GM12864 (cell line): ENCODE measurements at regions not wholly inside any gene's neighbourhood (a gene's known extent, or its start where the extent isn't known, plus 50 kb on each side); places are given as distances from the start of the nearest gene placed in this dataset.

ENCODE experiments used
- DNase-seq: peaks from one replicate; pipeline ENCODE4 v3.0.0-alpha.2; 2011; ENCODE audit warnings: low read depth
- H3K4me3 ChIP-seq: 2 replicates; pipeline ENCODE4 v1.5.1; 2011; ENCODE audit warnings: mild to moderate bottlenecking, low read depth, low read length, control low read depth
- TF ChIP-seq, protein P1 (sequence below): IDR thresholded peaks from 2 replicates; pipeline ENCODE4 v1.5.1; 2011; ENCODE audit warnings: low read depth, mild to moderate bottlenecking, moderate library complexity, low read length, control low read depth, inconsistent platforms; ENCODE audit errors: missing control alignments

DNA sequence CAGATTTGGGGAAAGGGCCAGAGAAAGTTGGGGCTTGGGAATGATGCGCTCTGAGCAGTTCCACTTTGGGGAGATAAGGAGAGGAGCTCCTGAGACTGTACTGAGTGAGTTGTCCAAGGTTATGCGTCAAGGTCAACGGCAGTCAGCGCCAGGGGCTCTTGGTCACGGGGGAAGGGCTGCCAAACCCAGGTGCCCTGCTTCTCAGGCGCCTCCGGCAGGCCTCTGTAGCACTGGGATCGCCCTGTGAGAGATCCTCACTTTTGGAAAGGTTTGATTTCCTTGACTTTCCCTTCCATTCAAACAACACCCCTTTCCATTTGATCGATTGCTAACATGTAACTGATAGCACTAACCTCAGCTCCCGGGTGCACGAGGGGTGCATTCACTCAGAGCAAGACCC is 136.5 kb upstream of the SOX11 start:
- no peak overlapping the region for H3K4me3 ChIP-seq
- DNase-seq = no peak
- TF ChIP-seq, protein P1, sequence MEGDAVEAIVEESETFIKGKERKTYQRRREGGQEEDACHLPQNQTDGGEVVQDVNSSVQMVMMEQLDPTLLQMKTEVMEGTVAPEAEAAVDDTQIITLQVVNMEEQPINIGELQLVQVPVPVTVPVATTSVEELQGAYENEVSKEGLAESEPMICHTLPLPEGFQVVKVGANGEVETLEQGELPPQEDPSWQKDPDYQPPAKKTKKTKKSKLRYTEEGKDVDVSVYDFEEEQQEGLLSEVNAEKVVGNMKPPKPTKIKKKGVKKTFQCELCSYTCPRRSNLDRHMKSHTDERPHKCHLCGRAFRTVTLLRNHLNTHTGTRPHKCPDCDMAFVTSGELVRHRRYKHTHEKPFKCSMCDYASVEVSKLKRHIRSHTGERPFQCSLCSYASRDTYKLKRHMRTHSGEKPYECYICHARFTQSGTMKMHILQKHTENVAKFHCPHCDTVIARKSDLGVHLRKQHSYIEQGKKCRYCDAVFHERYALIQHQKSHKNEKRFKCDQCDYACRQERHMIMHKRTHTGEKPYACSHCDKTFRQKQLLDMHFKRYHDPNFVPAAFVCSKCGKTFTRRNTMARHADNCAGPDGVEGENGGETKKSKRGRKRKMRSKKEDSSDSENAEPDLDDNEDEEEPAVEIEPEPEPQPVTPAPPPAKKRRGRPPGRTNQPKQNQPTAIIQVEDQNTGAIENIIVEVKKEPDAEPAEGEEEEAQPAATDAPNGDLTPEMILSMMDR = no peak

DNA sequence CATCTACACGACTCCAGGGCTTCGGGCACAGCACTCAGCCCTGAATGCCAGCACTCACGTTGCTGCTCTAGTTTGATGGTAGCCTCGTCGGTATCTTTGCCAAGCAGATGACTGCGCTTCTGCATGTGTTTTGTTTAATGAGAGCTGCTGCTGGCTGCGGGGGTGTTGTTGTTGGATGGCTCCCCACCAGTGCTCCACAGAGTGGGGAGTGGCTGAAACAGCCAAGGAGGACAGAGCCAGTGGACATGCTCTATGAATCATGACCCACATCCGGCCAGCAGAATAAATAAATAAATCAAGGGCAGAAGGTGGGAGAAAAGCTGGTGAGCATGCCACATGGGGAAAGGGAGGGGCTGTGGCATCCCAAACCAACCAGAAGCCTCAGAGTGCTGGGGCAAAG is 131.2 kb upstream of the SOX11 start:
- TF ChIP-seq, protein P1 = no peak
- H3K4me3 ChIP-seq = no peak overlapping the region
- DNase-seq = no peak

DNA sequence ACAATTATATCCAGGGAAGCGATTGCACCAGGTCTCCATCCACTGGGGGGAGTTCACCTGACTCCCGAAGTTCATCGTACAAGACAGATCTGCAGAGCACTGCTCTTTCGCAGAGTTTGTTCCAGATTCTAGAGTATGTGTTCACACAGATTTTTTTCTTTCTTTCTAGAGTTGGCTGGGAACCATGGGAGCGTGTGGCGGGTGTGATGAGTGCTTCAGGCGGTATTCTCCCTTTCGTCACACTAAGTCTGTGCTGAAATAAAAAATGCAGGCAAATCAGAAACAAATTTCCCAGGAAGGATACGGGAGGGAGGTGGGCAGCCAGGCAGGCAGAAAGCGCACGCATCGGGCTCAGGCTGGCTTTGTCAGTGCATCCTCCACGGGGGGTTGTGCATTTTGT is 129.8 kb upstream of the SOX11 start:
- DNase-seq = no peak
- H3K4me3 ChIP-seq = no peak overlapping the region
- TF ChIP-seq, protein P1 = no peak

- no peak overlapping the region for H3K4me3 ChIP-seq
- TF ChIP-seq, protein P1 = no peak
- DNase-seq = no peak
Observed at GRCh38 chr2:5562865-5563264, 129.3 kb upstream of the SOX11 start.

DNA sequence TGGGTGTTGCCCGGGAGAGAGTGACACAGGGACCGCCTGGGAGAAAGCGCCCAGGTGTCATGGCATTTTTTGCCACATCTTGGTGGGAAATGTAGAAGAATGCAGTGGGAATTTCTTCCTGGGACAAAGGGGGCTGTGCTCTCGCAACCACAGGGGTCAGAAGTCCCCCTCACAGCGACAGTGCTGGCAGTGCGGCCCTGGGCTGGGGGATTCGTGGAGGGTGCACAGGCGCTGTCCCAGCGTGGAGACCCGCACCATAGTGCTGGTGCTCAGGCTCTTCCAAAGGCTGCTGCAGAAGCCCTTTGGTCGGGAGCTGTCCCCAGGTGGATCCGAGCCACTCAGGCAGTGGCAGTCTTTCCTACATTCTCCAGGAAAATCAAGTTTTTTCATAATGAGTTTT is 128.8 kb upstream of the SOX11 start:
- DNase-seq = no peak
- TF ChIP-seq, protein P1 = no peak
- H3K4me3 ChIP-seq = no peak overlapping the region

DNA sequence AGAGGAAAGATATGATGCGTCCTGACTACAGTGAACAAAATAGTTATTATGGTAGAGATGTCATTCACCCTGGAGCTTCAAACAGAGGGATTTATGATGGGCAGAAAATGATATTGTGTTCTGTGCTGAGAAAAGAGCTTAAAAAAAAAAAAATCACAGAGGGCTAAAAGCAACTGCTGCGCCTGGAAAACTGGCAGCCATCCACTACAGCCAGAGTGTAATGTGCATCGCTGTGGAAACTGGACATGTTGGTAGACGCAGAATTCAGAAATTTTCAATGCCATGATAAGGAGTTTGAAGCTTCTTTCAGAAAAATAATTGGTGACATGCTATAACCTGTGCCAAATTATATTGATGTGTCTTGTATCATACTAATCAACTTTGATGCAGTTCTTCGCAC is 122.9 kb upstream of the SOX11 start:
- H3K4me3 ChIP-seq = no peak overlapping the region
- TF ChIP-seq, protein P1 = no peak
- no peak for DNase-seq

- TF ChIP-seq, protein P1 = no peak
- no peak overlapping the region for H3K4me3 ChIP-seq
- DNase-seq = no peak
Observed at GRCh38 chr2:5576015-5576414, 116.2 kb upstream of the SOX11 start.
